ENCODE measurements at regions not wholly inside any gene's neighbourhood (a gene's known extent, or its start where the extent isn't known, plus 50 kb on each side); places are given as distances from the start of the nearest gene placed in this dataset.
"Not testable (repeated sequence)": the region's sequence is repeated elsewhere in the genome, so short reads cannot be mapped to it uniquely, and the experiment has no call there.

DNA sequence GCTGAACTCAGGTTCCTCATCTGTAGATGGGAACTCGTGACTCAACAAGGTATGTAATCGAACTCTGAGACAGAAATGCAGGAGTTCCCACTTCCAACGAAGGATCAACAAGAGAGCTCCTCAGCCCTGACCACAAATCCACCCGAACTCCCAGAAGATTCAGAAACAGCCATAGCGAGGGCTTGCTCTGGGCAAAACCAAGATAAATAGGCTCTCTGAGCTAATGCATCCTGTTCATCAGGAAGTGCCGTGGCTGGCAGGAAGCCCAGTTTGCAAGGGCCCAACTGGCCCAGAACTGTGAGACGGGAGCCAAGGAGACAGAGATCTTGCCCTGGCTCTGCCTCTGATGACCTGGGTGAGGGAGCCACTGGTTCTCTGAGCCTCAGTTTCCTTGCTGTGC, 141.7 kb upstream of the PFKP start:
- no peak for DNase-seq (ENCODE audit: extremely low read depth, low read depth)

- no peak for DNase-seq (ENCODE audit: extremely low read depth, low read depth)
Observed at GRCh38 chr10:2924431-2924830, 142.9 kb upstream of the PFKP start.

DNA sequence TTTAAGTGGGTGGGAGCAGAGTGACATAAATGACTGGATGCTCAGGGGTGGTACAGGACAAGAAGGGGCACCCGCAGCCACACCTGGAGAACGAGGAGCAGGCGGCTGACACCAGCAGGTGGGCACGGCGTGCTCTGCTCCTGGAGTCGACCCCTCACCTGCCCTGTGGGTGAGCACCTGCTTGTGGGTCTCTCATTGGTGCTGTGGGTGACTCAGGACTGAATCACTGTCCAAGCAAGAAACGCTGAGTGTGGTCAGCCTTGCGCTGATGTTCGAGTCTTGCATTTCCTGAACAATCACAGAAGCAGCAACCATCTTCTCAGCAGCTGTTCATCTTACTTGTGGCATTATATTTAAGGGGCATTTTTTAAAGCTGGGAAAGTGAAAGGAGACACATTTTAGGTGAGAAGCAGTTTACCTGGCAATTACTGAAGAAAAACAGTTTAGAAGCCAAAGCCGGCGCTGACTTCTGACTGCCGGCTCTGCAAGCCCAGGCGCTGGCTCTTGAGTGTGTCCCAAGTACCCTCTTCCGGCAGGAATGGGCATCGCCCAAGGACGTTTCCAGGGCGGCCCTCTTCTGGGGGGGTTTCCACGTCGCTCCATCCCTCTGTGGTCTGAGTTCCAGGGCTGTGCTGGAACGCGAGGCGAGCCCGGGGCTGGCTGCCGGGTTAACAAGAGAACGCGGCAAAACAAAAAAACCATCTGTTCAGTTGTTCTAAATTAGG, 145.2 kb upstream of the PFKP start:
- DNase-seq (ENCODE audit: extremely low read depth, low read depth) = peak; percentile 22

DNA sequence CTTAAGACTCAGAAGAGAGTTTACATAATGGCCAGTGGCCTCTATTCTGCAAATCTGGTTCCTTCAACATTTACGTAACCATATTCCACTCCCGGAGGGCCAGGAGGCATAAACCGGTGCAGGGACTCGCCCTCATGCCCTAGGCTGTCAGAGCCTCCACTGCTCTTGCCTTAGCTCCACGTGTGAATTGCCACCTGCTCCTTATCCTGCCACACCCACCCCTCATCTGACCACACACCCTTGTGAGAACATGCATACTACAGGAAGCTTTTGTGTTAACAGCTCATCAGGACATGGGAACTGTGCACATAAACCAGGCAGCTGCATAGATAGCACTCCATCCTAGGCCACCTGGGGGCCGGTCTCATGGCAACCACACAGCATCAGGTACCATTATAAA, 146.7 kb upstream of the PFKP start:
- no peak for DNase-seq (ENCODE audit: extremely low read depth, low read depth)

DNA sequence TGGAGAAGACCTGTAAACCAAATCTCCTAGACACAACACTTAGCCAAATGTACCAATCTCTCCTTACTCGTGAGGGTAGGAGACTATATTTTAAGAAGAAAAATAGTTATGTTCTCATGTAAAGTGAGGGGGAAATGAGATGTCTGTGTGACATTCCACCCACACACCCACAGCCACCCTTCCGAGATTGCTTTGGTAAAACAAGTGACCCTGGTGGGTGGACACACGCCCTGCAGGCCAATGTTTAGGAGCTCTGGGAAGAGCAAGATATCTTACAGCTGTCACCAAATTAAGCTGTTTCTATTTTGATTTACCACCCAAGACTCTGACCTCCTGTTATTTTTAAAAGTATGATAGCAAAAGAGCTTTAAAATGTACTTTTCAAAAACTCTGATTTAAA, 147.2 kb upstream of the PFKP start:
- DNase-seq (ENCODE audit: extremely low read depth, low read depth) = no peak

- no peak for DNase-seq (ENCODE audit: extremely low read depth, low read depth)
Observed at GRCh38 chr10:2919016-2919415, 148.3 kb upstream of the PFKP start.

DNA sequence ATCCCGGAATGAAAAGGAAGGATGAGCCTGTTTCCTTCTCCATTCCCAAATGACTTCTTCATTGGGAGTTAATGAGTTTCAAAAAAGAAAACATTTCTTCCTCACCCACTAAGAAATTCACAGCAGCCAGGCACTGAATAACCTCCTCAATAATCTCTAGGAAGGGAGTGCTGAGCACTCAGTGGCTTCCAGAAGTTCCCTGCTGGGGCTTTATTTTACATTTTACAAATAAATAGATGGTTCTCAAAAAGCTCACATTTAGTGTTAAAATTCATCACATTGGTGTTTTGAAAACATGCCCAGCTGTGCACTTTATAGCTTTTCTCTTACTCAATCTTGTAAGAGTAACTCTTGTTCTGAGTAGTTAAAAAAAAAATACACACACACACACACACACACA, 148.9 kb upstream of the PFKP start:
- no peak for DNase-seq (ENCODE audit: extremely low read depth, low read depth)

GRCh38 chr10:2917926-2918325, 149.4 kb upstream of the PFKP start:
- no peak for DNase-seq (ENCODE audit: extremely low read depth, low read depth)

DNA sequence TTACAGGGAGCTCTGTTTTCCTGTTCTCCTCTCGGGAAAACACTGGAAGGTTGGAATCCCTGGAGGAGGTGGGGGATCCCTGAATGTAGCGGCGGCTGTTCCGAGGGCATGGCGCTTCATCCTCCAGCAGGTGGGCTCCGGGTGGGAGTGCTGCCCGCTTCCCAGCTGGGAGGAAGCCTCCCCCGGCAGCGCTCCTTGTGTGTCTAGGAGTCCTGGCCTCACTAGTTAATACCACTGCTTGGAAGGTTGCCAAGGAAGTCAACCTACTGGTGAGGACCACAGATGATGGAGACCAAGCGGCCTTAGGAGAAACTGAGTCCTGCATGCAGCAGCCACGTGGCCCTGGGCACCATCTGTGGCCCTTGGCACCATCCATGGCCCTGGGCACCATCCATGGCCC, 151.9 kb upstream of the PFKP start:
- no peak for DNase-seq (ENCODE audit: extremely low read depth, low read depth)

DNA sequence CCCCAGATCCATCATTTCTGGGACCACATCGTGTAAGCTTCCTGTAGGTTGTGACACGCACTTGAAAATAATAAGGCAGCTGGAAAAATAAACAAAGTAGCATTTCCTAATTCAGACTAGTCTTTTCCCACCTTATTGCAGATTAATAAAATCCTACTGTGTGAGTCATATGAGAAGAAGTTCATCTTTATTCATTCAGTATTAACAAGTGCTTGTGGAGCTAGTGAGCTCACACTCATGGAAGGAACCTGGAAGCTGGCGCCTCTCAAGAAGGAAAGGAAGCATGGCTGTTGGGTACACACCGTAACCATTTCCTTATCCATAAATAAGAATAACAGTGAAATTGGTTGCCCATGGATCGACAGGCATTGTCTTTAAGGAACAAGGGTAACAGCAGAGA, 152.6 kb upstream of the PFKP start:
- DNase-seq (ENCODE audit: extremely low read depth, low read depth) = no peak

- no peak for DNase-seq (ENCODE audit: extremely low read depth, low read depth)
Observed at GRCh38 chr10:2913474-2913873, 153.9 kb upstream of the PFKP start.

DNA sequence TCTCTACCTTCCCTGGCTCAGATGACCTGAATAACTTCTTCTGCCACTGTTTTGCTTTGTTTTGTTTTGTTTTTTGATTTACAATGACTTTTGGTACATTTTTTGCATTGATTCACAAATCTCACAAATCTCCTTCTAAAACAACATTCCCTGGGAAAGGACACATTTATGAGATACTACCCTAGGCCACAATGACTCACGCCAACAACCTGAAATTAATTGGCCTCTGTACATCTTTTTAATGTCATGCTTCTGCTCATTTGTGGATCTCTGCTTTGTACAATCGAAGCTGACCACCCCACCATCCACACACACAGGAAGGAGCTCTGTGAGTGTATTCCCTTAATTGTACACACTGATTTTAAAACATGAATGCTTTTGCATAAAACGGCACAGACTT, 156.7 kb upstream of the PFKP start:
- DNase-seq (ENCODE audit: extremely low read depth, low read depth) = no peak

GRCh38 chr10:2909921-2910320, 157.4 kb upstream of the PFKP start:
- no peak for DNase-seq (ENCODE audit: extremely low read depth, low read depth)

- no peak for DNase-seq (ENCODE audit: extremely low read depth, low read depth)
Observed at GRCh38 chr10:2908851-2909630, 158.3 kb upstream of the PFKP start.

GRCh38 chr10:2906974-2907373, 160.4 kb upstream of the PFKP start:
- DNase-seq (ENCODE audit: extremely low read depth, low read depth) = no peak

DNA sequence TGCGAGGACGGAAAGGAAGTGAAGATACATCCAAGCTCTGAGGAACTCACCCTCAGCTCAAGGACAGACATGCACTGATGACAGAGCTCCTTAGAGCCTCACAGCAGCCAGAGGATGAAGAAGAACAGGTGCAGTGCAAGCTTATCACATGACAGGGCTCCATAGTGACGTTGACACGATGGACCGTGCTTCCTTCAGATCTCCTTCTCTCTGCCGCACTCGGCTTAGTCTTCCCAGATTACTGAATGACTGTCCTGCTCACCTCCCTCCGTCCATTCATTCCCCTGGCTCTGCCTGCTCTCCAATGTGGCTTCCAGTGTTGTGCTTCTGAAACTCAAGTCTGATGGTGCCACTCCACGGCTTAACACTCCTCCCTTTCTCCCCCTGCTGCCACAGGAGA, 161.5 kb upstream of the PFKP start:
- DNase-seq (ENCODE audit: extremely low read depth, low read depth) = no peak

DNA sequence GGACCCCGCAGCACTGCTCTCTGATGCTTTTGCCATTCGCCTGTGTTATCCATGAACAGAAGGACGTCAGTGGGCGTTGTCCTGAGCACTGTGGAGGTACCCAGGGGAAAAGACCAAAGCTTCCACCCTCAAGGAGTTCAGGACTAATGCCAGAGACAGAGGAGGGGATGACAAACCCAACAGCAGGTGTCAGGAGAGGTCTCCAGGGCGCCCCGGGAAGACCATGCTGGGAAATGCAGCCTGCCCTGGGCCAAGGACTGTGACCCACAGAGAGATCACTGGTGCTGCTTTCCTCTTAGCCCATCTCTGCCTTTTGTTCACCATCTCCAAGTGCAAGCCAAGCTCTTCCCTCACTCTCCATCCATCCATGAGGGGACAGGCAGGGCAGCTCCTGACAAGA, 166.8 kb upstream of the PFKP start:
- DNase-seq (ENCODE audit: extremely low read depth, low read depth) = no peak

- DNase-seq (ENCODE audit: extremely low read depth, low read depth) = no peak
Observed at GRCh38 chr10:2899246-2899951, 167.9 kb upstream of the PFKP start.

GRCh38 chr10:2898509-2898860, 168.9 kb upstream of the PFKP start:
- no peak for DNase-seq (ENCODE audit: extremely low read depth, low read depth)

GRCh38 chr10:2897619-2898508, 169.5 kb upstream of the PFKP start:
- no peak for DNase-seq (ENCODE audit: extremely low read depth, low read depth)

- not testable (repeated sequence) for DNase-seq (ENCODE audit: extremely low read depth, low read depth)
Observed at GRCh38 chr10:2896334-2896733, 171.0 kb upstream of the PFKP start.
